ENCODE measurements at regions not wholly inside any gene's neighbourhood (a gene's known extent, or its start where the extent isn't known, plus 50 kb on each side); places are given as distances from the start of the nearest gene placed in this dataset.
"Not testable (repeated sequence)": the region's sequence is repeated elsewhere in the genome, so short reads cannot be mapped to it uniquely, and the experiment has no call there.

DNA sequence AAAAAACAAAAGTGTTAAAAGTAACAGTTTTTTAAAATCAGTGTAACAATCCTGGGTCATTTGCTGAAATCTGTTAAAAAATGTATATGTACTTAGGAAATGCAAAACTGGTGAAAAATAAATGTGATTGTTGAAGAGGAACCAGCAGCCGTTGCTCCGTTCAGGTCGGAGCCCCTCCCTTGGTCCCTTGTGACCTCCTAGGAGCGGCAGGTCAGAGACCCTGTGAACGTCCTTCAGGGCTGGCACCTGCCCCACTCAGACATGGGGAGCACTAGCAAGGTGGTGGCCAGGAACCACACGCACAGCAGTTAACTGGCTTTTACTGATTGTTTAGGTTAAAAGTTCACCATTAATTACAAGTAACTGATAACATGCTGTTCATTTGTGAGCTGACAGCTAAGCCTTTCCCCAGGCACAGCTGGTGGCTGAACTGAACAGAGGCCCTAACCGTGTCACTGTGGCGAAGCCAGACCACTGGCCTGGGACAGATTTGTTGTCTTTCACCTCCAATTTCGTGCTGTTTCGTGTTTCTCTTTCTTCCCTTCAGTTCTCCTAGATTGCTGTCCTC, 159.2 kb upstream of the ALKAL2 start:
- DNase-seq (ENCODE audit: low read depth), result no peak

DNA sequence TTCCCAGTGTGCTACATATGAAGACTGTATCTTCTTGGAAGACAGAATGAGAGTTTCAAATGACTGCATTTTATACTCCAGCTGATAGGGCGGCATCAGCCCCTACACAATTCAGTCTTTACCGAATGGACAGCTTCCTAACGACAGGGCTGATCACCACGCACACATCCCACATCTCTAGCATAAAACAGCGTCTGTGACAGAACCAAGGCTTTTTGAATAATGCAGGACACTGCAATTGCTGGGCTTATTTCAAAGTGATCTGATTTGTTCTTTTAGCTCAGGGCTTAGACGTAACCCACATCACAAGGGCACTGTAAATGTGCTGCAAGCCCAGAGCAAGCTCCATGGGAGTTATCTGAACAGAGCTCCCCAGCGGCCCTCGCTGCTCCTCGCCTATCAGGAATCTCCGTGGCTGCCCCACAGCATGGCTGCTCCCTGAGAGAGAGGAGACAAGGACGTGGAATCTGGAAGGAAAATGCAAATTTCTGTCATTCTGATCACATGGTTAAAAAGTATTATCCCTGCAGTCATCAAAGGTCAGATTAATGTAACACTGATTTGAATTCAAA, 158.5 kb upstream of the ALKAL2 start:
- no peak for DNase-seq (ENCODE audit: low read depth)

DNA sequence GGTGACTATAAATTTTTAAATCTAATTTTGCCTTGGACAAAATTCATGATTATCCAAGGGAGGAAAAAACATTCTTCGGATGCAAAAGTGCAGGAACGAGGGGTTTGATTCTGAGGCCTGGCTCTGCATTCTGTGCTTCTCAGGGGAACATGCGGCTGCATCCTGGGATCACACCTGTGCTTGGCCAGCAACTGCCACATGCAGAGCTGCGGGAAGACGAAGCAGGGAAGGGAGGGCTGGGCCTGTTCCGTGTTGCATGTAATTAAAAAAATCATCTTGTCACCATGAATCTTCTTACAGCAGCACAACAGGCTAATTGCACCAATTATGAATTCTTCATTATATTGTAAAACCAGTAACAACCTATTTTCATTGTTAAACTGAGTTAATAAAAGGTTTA, 158.0 kb upstream of the ALKAL2 start:
- DNase-seq (ENCODE audit: low read depth), result no peak

DNA sequence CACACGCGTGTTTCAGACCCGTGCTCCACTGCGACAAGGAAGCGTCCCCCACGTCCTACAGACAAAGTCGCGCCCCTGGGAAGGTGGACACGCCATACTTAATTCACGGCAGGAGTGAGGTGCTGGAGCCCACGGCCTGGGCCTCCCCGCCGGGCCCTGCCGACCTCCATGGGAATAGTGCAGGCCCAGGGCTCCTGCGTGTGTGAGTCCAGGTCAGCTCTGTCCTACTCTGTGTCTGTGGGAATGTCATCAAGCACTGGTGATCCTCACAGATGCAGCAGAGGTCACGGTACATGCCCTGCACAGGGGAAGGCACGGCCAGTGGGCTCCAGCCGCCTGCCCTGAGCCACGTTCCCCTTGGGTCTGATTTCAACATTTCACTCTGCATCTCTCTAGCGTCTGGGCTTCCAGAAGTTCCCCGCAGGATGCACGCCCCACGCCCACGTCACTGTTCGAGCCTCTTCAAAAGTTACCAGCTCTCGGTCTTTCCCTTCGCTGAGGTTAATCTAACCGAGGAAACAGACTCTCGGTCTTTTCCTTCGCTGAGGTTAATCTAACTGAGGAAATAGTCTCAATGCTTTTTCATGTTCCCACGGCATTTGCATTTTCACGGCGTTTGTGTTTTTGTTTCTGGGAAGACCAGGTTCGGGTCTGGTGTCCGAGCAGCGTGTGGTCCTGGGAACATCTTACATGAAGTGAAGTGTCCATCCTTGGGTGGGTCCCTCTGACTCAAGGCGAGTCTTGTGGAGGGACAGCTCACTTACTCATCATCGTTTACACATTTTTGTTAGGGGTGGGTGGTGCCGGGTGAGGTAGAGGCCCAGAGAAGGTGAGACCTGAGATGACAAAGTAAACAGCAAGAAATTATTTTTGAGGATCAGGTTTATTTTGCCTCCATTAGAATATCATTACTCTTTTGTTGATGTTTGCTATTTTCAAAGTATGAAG, 157.3 kb upstream of the ALKAL2 start:
- DNase-seq (ENCODE audit: low read depth), result no peak

DNA sequence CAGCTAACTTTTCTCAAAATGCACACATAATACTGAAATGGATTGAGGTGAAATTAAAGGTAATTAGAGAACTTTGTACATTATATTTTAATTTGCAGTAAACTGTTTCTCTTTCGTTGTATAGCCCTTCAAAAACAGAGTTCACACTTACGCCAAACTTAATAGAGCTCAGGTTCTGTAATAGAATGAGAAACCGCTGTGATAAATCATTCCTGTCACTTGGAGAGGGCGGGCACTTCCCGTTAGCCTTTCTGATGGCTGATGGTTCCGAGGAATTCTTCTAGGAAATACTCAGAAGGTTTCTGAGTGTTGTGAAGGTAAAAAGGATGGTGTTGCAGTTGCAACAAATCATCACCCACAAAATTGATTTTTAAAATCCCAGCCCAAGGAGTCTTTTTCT, 155.8 kb upstream of the ALKAL2 start:
- DNase-seq (ENCODE audit: low read depth), result no peak

DNA sequence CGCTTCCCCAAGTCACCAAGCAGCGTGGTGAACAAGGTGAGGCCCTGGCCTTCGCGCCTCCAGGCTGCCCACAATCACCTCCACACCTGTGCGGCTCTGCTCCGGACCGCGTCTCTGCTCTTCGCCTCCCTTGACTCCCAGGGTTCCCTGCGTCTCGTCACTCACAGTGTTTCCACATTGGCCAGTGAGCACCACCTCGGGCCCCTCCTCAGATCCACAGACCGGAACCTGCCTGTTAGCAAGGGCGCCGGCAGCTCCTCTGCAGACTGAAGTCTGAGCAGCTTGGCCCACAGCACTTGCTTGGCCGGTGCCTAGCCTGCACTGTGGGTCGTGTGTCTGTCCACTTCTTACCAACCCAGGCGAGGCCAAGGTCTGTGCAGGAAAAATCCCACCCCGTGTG, 155.3 kb upstream of the ALKAL2 start:
- no peak for DNase-seq (ENCODE audit: low read depth)

DNA sequence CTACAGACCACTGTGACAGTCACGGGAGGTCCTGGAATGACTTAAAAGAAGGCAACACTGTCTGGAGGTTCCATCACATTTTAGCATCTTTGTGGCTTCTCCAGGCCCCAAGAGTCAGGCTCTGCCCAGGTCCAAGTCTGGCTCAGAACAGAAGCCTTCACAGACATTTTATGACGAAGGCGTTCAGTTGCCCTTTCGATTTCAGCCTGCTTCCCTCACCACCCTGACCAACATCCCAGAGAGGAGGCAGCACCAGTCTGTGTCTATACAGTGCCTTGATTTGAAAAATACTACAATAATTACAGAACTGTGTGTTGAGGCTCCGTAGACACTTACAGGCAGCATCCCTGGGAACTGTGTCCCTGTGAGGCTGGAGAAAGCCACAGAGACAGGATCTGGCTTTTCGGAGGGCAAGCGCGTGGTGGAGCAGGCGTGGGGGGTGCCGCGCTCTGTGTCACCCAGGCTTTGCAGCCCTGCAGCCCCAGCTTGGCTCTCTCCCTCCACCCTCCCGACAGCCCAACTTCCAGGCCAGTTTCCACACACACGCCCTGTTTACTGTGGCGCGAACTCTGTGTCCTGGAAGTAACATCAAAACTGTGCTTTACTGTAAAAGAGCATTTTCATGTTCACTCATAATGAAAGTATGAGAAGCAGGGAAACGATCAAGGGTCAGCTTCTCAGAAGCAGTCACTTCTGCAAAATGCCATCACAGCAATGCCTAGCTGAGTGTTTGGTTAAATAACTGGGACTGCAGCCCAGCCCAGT, 153.5 kb upstream of the ALKAL2 start:
- DNase-seq (ENCODE audit: low read depth), result no peak

DNA sequence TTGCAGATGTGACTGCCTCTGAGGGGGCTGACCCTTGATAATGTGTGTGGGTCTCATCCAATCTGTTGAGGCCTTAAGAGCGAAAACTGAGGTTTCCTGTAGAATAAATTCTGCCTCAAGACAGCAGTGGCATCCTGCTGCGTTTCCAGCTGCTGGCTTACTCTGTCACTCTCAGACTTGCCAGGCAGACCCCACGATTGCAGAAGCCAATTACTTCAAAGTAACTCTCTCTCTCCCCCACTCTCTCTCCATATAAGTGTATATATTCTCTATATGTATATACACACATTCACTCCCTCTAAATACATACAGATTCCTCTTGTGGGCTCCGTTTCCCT, 152.5 kb upstream of the ALKAL2 start:
- no peak for DNase-seq (ENCODE audit: low read depth)

DNA sequence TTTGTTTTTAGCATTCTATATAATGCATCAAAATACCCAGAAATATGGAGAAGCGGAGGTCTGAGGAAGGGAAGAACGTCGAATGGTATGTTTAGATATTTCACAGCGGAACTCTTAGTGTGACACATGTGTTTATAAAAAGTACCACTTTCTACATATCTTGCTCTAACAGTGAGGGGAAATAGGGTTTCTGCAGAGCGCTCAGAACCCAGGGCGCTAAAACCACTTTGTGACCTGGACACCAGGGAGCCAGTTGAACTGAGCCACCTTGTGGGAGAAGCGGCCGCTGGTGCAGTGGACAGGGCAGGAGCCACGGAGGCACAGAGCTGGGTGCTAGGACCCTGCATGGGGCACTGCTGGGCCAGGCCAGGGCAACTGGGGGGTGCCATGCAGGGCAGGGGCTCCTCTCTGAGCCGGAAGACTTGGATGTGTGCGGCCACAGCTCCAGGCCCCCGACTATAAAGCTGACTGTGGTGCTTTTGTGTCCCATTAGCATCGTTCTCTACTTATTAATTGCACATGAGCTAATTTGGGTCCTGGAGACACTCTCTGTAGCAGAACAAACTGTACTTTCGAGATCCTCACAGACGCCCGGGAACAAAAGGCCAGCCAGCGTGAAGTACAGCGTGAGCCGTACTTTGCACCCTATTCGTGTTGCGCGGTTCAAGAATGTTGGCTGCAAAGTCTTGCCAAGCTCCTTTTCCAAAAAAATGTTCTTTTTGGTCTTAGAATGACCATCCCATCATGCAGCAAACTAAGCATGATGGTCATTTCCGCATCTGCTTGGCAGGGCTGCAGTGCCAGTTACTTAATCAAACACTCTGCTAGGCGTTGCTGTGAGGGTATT, 151.9 kb upstream of the ALKAL2 start:
- no peak for DNase-seq (ENCODE audit: low read depth)

DNA sequence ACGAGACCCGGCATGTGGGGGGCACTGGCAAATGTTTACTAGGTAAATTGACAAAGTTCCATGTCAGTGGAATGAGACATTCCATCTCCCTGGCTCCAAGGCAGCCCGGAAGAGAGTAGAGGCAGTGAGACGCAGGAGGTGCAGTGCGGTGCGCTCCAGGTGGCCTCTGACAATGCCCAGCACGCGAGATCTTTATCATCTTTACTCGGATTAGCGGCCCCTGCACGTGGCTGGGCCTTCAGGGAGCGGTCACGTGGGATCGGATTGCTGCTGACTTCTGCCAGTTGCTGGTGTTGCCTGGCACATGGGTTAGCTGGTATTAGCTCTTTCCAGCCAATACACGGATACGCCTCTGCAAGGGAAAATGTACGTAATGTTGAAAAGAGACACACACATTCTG, 151.2 kb upstream of the ALKAL2 start:
- DNase-seq (ENCODE audit: low read depth), result no peak

DNA sequence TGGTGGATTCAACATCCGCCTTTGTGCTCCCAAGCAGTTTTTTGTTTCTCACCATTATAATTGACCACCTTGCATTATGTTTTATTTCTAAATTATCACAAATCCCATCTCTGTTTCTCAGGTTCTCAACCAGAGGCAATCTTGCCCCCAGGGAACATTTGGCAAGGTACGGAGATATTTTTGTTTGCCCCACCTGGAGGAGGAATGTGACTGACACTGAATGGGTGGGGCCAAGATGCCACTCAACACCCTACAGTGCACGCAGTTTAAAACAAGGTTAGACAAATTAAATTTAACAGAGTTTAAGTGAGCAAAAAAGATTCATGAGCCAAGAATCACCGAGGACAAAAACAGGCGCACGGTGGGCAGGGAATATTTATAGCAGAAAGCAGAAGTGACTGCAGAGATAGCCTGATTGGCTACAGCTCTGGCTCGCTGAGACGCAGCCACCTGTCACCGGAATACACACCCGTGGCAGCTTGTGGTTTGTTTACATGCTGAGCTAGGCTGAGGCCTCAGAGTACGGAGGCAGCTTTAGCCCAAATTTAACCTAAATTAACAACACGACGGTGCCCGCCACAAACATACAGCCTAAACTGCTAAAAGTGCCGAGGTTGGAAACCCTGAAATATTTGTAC, 150.0 kb upstream of the ALKAL2 start:
- no peak for DNase-seq (ENCODE audit: low read depth)

DNA sequence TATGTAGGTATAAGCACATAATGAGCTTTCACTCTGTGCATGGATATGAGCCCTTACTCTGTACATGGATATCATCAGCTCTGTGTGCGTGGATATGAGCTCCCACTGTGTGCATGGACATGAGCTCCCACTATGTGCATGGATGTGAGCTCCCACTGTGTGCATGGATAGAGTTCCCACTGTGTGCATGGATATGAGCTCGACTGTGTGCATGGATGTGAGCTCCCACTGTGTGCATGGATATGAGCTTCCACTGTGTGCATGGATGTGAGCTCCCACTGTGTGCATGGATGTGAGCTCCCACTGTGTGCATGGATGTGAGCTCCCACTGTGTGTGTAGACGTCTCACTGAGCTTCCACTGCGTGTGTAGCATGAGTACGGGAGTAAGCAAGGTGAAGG, 149.3 kb upstream of the ALKAL2 start:
- DNase-seq (ENCODE audit: low read depth), result no peak

DNA sequence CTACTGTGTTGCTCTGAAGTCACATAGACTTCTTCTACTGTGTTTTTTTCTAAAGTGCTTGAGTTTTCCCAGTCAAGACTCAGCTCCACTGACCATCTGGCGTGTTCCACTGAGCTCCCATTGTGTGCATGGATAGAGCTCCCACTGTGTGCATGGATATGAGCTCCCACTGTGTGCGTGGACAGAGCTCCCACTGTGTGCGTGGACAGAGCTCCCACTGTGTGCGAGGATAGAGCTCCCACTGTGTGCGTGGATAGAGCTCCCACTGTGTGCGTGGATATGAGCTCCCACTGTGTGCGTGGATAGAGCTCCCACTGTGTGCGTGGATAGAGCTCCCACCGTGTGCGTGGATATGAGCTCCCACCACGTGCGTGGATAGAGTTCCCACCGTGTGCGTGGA, 148.3 kb upstream of the ALKAL2 start:
- DNase-seq (ENCODE audit: low read depth), result no peak

DNA sequence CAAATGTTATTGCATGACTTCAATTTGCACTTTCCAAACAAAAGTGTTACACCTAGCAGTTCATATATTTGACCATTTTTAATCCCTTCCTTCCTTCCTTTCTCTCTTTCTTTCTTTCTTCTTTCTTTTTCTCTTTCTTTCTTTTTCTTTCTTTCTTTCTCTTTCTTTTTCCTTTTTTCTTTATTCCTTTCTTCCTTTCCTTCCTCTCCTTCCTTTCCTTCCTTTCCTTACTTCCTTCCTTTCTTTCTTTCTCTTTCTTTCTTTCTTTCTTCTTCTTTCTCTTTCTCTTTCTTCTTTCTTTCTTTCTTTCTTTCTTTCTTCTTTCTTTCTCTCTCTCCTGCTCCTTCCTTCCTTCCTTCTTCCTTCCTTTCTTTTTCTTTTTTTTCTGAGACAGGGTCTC, 146.7 kb upstream of the ALKAL2 start:
- DNase-seq (ENCODE audit: low read depth), result no peak

DNA sequence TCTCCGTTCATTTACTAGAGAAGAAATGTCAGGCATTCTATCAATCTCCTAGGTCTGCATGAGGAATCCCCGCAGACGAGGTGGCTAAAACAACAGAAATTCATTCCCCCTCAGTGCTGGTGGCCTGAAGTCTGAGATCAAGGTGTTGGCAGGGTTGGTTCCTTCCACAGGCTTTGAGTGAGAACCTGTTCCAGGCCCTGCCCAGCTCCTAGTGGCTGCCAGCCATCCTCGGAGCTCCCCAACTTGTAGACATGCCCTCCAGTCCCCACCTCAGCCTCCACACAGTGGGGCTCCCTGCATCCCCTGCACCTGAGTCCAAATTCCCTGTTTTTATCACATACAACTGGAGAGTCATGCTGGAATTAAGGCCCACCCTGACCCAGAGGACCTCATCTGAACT, 145.3 kb upstream of the ALKAL2 start:
- DNase-seq (ENCODE audit: low read depth), result no peak

DNA sequence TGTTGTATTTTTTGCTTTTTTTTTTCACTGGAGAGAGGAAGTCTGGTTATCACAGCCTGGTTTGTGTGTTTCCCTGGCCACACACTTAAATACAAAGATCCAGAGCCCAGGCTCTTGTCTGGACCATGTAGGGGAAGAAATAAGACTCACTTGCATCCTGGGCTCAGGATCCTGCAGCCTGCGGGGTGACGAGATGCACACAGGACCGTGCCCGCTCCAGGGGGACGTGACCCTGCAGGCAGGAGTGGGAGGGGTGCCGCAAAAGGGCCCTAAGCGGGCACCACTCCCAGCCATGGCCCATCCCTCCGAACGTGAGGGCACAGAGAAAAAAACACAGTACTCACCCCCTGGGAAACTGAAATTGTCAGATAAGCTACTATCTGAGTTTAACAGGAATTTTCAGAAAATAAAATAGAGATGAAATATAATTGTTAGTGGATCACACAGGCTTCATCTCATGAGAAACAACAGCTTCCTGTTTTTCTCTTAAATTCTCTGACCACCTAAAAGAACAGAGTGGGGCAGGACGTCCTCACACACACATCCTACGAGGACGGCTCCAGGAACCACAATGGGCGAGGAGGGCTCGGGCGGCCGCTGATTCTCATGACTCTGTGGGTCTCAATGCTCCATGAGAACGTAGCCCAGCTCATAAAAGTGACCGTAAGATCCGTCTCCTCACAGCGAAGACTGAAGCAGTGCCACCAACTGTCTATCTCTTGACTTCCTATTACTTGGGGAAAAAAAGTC, 142.6 kb upstream of the ALKAL2 start:
- DNase-seq (ENCODE audit: low read depth), result no peak

DNA sequence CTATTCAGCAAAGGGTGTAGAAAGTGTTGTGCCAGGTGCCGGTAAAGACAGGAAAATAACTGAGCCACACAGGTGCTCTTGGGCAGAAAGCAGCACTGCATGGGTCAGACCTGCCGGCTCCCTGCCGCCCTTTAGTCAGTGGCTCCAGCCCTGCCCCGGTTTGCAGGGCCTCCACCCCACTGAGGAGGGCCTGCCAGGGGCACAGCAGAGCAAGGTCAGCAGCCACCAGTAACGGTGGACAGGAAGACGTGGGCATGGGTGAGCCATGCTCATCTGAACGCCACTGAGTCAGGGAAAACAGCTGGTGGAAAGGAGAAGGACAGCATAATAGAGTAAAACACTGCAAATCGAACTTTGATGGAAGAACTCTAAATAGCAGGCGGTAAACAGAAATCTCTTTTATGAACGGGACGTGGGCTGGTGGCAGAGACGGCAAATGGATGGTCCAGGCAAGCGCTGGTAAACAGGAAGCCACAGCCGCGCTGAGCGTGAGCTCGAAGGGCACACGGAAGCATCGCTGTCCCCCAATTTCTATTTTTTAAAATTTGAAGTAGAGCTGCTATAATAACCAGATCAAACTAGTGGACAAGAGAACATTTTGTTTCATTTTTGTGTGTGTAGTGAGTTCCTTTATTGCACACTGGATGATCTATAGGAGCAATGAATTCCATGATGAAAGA, 141.8 kb upstream of the ALKAL2 start:
- DNase-seq (ENCODE audit: low read depth), result no peak

DNA sequence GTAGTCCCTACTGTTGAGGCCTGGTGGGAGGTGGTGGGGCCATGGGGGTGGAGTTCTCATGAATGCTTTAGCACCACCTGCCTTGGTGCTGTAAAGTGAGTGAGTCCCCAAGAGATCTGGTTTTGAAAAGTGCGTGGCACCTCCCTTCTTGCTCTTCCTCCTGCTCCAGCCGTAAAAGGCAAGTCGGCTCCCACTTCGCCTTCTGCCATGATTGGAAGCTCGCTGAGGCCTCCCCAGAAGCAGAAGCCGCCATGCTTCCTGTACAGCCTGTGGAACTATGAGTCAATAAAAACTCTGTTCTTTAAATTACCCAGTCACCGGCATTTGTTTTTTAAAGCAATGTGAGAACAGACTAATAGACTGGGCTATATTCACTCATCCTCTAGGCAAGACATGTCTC, 141.3 kb upstream of the ALKAL2 start:
- no peak for DNase-seq (ENCODE audit: low read depth)

DNA sequence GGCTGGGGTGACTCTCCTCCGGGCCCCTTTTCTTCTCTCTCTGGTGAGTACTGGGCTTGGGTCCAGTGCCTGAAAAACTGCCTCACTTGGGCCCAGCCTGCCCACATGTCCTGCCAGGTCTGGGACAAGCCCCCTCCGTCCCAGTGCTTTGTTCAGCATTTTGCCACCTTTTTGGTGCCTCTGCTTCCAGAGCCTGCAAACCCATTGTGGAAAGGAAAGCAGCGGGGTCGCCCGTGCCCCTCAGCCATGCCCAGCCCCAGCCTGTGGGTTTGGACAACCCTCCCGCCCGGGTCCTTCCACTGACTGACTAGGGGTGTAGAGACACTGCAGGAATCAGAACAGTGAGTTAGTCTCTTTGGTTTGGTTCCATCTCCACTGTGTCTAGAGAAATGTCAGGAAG, 140.7 kb upstream of the ALKAL2 start:
- DNase-seq (ENCODE audit: low read depth), result no peak

DNA sequence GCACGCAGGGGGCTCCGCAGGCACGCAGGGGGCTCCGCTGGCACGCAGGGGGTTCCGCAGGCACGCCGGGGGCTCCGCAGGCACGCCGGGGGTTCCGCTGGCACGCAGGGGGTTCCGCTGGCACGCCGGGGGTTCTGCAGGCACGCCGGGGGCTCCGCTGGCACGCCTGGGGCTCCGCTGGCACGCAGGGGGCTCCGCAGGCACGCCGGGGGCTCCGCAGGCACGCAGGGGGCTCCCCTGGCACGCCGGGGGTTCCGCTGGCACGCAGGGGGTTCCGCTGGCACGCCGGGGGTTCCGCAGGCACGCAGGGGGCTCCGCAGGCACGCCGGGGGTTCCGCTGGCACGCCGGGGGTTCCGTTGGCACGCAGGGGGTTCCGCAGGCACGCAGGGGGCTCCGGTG, 138.8 kb upstream of the ALKAL2 start:
- DNase-seq (ENCODE audit: low read depth), result not testable (repeated sequence)

All from stromal cell of bone marrow (primary cell).